HG02642 (cell line): ENCODE measurements at regions not wholly inside any gene's neighbourhood (a gene's known extent, or its start where the extent isn't known, plus 50 kb on each side); places are given as distances from the start of the nearest gene placed in this dataset.

Source experiments
- ATAC-seq: cut with Tn5 transposase; IDR thresholded peaks from one replicate; pipeline ENCODE4 v1.9.1; 2021; ENCODE audit warnings: mild to moderate bottlenecking; ENCODE audit not compliant: unreplicated experiment, poor library complexity

DNA sequence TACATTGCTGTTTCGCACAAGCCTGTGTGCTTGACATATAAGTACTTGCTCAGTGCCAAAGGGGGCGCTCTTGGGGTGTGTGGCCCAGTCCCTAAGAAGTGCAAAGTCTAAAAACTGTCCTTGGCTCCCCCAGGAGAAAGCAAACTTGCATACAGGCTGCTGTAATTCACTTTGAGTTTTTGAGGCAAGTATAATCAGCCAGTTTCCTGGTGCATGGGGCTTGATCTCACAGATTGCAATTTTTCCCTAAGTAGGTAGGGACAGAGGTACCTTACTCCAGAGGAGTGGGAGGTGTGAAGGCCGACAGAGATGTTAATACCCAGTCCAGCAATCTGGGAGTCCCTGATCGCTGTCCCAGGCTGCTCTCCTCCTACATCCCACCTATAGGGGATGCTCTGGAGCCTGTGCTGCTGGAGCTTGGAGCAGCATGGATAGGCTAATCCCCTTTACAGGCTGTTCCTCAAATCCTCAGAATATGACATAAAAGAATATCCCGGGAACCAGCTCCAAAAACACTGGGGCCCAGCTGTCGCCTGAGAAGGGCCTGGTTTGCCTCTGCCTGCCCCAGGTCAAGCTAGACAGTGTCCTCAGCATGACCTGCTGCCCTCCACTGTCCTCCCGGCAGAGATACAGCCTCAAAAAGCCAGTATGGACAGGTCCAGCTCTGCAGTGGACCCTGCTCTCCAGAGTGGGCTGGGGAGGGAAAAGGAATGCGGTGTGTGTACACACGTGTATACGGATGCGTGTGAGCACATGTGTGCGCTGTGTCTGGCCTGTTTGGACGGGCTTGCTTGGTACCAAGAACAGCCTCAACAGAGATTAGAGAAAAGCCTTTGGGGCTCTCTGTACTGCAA, 136.5 kb upstream of the HAAO start:
- no peak for ATAC-seq

DNA sequence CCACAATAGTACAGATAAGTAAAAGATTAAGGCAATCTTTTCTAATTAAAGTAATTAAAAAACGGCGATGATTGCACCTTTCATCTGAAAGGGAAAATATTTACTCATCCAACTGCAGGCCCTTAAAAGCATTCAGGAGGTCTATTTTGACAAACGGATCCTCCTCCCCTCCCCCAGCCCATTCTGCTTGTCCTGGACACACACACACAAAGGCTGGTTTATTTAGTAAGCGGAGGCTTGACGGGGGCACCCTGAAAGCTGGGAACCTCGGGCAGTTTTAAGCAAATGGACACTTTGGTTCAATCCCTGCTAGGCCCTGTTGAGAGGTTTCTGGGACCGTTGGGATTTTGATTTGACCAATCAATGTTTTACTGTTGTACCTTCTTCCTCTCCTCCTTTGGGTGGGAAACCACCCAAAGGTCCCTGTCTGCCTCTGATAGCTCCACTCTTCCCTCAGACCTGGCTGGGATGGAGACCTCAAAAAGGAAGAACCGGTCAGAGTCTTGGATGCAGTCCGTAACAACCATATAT, 135.8 kb upstream of the HAAO start:
- ATAC-seq, result no peak

DNA sequence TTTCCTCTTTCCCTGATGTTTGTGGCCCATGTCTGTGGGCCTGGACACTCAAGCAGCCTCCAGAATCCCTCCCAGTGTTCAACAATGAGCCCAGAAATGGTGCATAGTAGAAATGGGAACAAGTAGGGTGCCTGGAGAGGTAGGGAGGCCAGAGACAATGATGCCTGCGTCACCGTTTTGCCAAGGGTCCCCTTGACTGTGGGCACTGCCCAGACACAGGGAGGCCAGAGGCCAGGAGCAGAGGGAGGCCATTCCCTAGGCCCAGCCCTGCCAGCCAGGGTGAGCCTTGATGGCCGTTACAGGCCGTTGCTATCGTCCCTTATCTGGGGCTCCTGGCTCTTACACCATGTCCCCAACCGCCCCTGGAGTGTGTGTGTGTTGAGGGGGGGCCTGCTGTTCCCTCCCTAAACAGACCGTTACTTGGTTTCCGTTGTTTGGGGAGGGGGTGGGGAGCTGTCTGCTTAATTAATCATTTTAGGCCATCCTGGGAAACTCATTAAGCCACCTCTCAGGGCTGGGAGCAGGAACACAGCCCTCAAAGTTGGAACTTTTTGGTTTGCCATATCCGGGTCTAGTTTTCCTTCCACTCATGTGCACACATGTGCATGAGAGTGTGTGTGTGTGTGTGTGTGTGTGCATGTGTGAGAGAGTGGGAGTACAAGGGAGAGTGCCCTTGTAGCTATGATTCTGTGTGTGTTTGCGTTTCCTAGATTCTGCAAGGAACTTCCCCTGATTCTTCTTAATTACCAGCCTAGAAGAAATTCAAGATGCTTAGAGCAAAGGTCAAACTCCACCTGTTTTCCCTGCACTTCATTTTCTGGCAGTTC, 135.2 kb upstream of the HAAO start:
- ATAC-seq, result no peak

DNA sequence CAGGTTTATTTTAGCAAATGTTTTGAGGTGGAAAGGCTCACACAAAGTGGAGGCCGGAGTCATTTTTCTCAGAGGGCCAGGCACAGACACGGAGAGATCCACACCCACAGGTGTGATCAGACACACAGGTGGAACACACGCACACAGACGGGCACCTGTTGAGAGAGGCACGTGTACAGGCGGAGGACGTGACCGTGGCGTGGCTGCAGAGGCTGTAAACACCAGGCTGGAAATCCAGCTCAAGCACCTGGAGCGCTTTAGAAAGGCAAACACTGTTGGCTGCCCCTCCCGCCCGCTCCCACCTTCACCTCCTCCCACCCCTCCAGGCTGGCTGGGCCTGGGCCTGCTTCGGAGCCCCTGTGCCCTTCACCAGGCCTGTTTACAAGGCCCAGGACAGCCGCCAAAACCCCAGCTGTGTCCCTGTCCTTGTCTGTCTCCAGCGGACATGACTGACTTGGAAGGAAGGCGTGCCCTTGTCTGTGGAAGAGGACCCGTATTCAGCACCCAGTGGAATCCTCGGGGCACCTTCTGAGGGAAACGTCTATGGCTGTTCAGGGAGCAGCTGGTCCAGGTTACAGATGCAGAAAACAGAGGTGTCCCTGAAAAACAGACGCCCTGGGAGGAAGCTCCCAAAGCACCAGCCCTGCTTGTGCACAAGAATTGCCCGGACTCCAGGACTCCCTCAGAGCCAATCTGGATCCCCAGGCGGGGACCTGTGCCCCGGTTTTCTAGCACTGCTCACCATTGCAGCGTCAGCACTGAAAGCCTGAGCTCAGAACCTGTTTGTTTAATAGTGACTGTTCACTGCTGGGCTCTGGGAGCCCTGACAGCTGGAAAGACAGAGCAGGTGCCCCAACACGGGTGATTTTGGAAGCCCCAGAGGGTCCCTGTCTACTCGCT, 134.3 kb upstream of the HAAO start:
- ATAC-seq, result no peak

DNA sequence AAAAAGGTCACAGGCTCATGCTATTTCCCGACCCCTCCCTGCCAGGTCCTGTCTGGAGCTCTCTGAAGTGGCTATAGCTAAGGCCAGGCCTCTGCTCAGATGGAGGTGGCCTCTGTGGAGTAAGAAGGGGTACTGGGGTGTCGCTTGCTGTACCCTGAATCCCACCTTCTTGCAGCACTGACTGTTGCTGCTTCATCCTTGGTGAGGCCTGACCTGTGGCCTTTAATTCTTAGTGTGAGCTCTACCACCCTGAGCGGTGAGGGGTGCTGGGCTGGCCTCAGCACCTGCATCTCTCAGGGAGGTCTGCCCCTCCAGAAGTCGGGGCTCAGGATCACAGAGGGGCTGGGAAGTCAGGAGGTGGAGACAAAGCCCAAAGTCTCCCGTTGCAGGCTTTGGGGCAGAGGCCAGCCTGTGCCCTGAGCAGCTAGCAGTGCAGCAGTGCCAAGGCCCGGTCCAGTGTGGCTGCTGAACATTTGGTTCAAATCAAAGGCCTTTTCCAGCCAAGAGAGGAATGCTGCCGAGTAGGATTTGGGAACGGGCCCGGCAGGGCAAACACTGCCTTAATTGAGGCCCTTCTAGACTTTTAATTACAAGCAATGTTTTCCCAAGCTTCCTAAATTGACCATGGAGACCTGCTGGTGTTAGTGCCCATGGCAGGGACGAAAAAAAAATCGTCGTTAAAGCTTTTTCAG, 133.5 kb upstream of the HAAO start:
- ATAC-seq, result no peak

DNA sequence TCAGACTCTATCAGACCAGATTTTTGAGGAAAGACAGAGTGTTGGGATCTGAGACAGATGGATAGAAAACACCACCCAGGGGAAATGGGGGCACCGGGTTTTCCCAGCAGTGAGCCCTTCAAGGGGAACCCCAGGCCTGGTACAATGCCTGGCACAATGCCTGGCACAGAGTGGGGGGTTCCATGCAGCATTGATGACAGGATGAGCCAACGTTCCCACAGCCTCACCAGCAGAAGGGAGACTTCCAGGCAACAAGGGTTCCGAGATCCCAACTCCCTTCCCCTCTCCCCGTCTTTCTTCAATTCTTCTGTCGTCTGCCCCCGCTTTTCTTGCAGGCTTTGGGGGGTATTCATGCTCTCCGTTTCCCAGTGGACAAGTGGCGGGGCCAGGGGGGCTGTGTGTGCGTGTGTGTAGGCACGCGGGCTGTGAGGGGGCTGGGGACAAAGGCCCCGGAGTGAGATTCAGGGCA, 132.1 kb upstream of the HAAO start:
- no peak for ATAC-seq

DNA sequence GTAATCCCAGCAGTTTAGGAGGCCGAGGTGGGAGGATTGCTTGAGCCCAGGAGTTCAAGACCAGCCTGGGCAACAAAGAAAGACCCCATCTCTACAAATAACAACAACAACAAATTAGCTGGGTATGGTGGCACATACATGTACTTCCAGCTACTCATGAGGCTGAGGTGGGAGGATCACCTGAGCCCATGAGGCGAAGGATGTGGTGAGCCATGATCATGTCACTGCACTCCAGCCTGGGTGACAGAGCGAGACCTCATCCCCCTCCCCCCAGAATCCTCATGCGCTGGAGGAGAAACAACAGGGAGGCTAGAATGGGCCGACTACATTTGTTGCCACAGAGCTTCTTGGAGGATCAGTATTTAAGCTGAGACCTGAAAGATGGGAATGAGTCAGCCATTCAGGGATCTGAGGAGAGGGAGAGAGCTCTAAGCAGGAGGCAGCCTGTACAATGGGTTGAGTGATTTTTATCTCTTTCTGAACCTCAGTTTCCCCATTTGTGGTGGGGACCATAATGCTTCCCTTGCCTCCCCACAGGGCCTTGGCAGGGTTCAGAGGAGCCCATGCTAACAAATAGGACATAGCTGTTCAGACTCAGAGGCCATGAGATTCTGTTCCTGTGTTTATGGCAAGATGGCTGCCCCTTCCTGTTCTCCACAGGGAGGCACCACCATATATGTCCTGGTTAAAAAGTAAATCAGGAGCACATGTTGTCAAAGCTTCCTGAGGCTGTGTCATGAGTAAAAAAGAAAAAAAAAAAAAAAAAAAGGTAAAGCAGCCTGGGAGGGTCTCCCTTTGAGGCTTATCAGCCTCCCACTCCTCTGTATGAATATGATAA, 131.4 kb upstream of the HAAO start:
- ATAC-seq, result no peak

DNA sequence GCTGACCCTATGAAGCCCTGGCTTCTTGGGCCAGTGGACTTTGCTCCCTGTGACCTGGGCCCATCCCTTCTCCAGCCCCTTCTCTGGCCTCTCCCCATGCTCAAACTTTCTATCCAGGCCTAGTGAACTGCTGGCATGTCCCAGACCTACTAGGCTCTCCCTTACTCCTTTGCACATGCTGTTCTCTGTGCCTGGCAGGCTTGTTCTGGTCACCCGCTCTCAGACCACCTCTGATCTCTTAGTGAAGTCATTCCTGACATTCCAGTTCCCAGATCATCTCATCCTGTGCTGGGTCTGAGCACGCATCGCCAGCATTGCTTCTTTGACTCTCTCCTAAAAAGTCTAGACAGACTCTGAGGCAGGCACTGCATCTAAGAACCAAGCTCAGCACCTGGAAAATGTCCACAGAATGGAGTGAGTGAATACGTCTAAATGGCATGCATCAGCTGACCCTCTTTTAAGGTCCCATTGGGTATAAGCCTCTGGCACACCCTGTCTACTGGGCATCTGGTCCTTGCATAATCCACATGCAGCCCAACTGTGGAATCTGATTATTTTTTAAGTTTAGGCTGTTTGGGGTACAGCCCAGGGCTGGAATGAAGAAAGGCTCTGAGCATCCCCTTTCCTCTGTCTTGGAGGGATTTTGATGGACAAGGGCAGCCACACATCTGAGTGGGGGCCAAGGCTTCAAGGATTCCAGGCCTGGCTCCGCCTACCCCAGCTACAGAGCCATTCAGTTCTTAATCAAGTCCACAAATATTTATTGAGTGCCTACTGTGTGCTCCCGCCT, 130.6 kb upstream of the HAAO start:
- ATAC-seq, result no peak

DNA sequence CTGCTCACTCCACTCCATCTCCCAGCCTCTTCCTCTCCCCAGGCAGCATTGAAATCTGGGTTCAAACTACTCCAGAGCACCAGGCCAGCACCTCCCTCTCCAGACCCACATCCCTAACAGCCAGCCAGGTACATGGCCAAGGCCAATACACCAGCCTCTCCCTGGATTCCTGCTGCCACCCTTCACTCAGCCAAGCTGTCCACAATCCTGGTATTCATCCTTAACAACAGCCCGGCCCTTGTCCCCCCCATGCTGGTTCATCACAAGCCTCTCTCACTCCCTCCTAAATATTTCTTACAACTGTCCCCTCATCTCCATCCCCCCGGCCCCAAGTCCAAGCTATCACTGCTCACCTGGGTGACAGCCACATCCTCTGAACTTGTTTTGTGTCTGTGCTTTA, 129.9 kb upstream of the HAAO start:
- no peak for ATAC-seq

DNA sequence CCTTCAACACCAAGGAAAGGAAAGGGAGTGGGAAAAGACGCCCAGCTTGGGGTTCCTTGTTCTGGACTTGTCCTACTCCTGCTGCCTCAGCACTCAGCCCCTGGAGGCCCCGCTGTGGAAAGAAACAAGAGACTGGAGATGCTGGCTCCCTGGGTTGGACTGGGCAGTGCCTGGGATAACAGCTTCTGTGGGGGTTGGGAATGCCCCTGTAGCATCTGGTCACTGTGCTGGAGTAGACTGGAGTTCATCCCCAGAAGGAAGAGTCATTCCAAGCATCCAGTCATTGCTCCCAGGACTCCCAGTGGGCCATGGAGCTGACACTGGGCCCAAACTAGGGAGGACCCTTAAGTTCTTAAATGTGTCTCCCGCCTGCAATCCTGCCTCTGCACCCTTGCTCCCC, 129.3 kb upstream of the HAAO start:
- no peak for ATAC-seq

DNA sequence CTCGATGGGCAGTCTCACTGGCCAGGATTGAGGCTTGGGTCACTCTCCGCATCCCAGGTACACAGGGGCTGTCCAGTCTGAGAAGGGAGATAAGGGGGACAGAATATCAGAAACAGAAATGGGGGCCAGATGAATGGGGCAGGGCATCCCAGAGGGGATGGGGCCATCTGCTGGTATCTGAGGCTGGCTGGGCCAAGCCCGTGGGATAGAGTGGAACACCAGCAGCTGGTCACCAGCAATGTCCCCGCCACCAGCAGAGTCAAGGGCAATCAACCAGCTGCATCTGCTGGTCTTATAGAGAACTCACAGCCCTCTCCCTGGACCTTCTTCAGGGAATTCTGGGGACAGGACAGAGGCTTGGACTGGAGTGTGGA, 128.8 kb upstream of the HAAO start:
- no peak for ATAC-seq

DNA sequence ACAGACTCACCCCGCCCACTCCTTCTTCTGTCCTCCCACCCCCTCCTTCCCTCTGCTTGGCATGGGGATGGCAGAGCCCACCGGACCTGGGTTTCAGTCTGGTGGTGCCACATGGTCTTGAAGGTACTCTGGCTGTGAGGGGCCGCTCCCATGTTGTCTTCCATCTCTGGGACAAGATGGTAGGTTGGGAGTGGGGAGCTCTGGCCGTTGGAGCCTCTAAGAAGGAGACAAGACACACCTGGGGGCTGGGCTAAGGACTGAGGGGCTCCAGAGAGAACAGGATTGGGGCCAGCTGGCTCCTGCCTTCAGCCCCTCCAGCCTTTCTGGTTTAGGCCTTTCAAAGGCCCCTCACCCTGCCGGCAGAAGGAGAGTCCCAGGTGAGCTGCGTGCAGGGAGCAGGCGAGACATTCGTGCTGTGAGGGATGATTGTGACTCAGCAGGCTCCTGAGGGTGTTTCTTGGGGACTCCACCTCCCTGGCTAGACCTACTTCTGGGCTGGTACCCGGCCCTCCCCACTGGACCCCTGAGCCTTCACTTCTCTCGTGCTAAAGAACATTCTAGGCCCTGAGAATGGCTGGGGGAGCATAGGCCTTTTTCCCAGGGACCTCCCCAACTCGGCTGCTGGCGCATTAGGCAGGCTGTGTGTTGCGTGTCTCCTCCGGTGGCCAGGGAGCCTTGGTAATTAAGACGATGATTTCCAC, 128.2 kb upstream of the HAAO start:
- ATAC-seq, result no peak

DNA sequence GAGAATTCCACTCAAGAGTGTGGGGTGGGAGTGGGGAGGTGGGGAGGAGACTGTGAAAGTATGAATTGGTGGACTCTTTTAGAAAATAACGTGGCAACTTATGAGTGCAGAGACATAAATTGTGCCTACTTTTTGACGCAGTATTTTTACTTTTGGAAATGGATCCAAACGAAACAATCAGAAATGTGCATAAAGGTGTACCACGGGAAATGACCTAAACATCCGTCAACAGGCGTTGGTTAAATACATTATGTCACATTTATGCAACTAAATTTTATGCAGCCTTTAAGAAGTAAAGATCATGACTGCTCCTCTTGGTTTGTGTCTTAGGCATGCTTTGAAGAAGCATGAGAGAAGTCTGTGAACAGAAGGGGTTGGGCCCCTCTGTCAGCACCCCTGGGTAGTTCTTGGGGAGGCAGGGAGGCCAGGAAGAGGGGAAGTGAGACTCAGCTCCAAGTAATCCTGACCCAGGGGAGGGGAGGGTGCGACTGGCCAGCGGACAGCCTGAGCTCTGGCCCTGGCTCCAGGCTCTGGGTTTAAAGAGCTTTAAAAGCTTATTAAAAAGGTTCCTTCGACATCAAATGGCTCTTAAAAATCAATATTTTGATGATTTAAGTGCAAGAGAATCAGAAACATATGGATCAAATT, 126.4 kb upstream of the HAAO start:
- no peak for ATAC-seq

DNA sequence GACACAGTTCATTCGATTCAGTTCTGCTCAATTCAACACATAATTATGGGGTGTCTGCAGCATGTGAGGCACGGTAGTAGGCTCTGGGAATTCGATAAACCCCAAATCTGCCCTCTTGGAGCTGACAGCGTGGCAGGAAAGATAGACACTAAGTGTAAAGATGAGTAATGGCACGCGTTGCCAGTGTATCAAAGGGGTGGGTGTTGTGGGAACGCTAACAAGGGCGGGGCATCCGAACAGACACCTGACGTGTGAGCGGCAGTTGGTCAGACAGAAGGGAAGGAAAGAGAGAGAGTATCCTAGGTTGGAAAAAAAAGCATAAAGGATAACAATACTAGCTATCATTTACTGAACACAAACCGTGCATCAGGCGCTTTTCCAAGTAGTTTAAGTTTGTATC, 125.7 kb upstream of the HAAO start:
- ATAC-seq, result no peak

DNA sequence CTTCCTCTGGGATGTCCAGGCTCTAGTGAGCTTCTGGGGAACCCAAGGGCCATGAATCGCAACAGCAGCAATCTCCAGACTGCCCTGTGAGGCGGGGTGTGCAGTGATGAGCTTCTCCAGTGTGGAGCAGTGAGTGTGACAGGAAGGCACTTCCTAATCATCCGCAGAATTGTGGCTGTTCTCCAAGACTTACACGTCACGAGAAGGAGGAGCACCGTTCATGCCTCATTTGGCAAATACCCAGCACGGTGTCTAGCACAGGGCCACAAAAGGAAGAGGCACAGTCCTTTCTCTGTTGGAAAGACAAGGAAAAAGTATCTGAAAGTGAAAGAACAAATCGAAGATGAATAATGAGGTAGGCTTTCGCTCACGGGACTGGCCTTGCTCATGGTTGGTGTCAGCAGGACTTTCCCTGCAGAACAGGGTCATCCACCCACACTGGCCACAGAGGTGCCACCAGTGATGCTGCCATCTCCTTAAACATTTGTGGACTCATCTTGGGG, 125.1 kb upstream of the HAAO start:
- ATAC-seq, result no peak

DNA sequence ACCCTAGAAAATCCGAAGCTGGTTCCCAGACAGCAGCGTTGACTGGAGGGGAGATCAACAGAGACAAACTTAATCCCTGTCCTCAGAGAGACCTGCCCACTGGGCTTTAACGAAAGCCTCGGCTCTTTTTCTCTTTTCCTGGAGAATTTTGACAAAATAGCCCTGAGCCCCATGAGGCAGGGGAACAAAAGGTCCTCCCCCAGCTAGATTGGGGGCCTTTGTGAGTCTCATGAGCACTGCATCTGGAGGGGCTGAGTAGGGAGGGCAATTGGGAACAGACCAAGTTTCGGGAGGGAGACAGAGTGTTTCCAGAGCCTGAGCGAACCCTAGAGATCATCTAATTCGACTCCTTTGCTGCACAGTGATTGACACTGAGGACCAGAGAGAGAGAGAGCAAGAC, 123.9 kb upstream of the HAAO start:
- no peak for ATAC-seq

DNA sequence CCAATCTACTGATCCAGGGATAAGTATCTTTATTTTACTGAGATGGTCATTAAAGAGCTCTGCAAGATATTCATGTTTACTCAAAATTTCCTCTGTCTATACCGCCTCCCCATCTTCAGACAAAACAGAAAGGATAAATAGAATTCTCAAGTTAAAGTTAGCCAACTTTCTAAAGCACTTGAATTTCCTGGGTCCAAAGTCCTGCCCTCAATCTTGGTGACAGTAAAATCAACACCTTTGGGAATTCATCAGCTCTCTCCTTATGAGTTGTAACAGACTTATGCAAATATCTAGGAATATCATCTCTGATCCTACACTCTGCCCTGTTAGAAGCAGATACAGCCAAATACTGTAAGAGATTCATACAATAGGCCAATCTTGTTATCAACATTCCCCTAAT, 122.5 kb upstream of the HAAO start:
- no peak for ATAC-seq
